Cardiac septum (tissue), 1 donor: ENCODE measurements at regions not wholly inside any gene's neighbourhood (a gene's known extent, or its start where the extent isn't known, plus 50 kb on each side); places are given as distances from the start of the nearest gene placed in this dataset.

Experiments used
- DNase-seq: peaks from one replicate; pipeline ENCODE4 v3.0.0-alpha.2; 2020; ENCODE audit warnings: low spot score
- intact Hi-C: fragments of 100-400 bp; cut with DNase I; formaldehyde crosslinking; loops from one replicate; pipeline ENCODE4 v1.14.0; 2022
- donor health status: DM: no; HTN: no; CAD: no.

- intact Hi-C loops: no loop called here
- no peak for DNase-seq
These were observed 263.8 kb upstream of the NDST3 start for GRCh38 chr4:117770269-117771102.

GRCh38 chr4:117771647-117772337 is 262.5 kb upstream of the NDST3 start:
- intact Hi-C loops: no loop called here
- DNase-seq: no peak

DNA sequence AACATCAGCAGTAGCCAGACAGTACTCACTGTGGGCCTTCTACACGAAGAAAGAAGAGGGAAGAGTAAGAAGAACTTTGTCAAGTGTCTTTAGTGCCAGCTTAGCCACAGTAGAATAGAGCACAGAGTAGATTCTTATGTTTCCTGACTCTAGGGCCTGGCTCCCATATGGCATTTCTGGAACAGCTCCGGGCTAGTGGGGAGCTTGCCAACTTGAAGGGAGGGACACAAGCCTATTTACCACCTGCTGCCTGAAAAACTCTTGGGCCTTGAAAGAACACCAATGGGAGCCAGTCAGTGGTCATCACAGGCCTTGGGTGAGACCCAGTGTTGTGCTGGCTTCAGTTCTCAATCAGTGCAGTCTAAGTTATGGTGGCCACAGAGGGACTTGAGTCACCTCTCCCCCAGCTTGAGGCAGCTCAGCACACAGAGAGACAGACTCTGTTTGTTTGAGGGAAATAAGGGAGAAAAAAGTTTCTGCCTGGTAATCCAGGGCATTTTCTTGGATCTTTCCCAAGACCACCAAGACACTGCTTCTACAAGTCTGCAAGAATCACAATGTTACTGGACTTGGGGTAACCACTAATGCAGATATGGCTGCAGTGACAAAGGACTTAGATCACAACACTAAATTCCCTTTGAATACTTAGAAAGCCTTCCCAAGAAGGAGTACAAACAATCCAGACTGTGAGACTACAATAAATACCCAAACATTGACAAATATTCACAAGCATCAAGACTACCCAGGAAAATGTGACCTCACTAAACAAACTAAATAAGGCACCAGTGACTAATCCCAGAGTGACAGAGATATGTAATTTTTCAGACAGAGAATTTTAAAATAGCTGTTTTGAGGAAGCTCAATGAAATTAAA is 261.0 kb upstream of the NDST3 start:
- DNase-seq: no peak
- intact Hi-C loops: no loop called here

DNA sequence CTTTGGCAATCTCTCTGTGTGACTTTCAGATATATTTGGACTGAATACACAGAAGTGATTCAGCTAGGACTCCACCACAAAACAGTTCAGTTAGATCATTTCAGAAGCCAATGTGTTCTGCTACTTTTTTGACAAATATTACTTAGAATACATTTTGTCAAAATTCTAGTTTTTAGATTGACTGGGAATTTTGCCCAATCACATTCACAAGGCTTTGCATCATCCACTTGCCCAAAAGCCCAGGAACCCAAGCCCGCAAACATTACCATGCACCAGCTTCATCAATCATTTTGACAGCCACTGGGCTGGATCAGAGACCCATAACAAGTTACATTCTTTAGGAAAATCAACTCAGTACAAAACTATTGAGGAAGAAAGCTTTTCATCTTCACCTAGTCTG is 256.6 kb upstream of the NDST3 start:
- no peak for DNase-seq
- intact Hi-C loops: no loop called here

- intact Hi-C loops: no loop called here
- DNase-seq: no peak
These were observed 250.6 kb upstream of the NDST3 start for GRCh38 chr4:117783716-117784115.

GRCh38 chr4:117784266-117784665 is 250.0 kb upstream of the NDST3 start:
- no peak for DNase-seq
- intact Hi-C loops: no loop called here

- intact Hi-C loops: no loop called here
- DNase-seq: no peak
These were observed 247.7 kb upstream of the NDST3 start for GRCh38 chr4:117786566-117786965.

DNA sequence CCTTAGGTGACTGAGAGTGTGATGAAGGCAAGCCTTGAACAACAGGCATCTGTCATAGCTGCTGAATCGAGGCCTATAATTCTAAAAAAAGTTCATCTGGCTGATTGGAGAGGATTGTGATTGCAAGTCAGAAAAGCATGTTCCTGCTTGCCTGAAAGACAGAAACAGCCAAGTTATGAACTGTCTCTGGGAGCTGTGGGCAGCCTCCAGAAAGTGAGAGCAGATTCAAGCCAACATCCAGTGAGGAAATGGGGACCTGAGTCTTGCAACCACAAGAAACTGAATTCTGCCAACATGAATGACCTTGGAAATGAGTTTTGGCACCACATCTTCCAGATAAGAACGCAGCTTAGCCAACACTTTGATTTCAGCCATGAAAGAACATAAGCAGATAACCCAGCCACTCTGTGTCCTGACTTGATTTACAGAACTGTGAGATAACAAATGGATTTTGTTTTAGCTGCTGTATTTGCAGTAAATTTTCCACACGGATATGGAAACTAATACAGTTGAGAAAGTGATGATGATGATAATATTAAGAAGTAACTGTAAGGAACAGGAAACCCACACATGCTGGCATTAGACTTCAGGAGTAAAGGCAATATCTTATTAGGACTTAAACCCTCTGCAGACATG is 240.3 kb upstream of the NDST3 start:
- intact Hi-C loops: no loop called here
- no peak for DNase-seq

GRCh38 chr4:117796677-117797076 is 237.6 kb upstream of the NDST3 start:
- DNase-seq: no peak
- intact Hi-C loops: no loop called here

DNA sequence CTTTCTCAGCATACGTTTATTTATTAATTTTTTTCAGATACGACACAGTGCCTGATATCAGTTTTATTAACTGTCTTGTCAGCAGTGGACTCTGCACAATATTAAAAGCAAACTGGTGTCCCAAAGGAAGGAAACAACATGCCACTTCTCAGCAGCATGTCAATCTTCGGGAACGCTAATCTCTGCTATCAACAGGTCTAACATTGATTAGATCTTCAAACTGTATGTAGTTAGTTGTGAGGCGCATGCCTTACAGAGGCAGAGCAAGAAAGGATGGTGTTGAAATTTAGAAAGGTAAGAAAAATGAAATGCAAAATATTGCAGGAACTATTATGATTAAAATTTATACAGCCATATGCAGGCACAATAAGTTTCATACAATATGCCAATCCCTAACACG is 233.7 kb upstream of the NDST3 start:
- no peak for DNase-seq
- intact Hi-C loops: no loop called here

GRCh38 chr4:117801756-117802155 is 232.5 kb upstream of the NDST3 start:
- DNase-seq: no peak
- intact Hi-C loops: no loop called here

- no peak for DNase-seq
- intact Hi-C loops: no loop called here
These were observed 222.6 kb upstream of the NDST3 start for GRCh38 chr4:117811731-117812130.

DNA sequence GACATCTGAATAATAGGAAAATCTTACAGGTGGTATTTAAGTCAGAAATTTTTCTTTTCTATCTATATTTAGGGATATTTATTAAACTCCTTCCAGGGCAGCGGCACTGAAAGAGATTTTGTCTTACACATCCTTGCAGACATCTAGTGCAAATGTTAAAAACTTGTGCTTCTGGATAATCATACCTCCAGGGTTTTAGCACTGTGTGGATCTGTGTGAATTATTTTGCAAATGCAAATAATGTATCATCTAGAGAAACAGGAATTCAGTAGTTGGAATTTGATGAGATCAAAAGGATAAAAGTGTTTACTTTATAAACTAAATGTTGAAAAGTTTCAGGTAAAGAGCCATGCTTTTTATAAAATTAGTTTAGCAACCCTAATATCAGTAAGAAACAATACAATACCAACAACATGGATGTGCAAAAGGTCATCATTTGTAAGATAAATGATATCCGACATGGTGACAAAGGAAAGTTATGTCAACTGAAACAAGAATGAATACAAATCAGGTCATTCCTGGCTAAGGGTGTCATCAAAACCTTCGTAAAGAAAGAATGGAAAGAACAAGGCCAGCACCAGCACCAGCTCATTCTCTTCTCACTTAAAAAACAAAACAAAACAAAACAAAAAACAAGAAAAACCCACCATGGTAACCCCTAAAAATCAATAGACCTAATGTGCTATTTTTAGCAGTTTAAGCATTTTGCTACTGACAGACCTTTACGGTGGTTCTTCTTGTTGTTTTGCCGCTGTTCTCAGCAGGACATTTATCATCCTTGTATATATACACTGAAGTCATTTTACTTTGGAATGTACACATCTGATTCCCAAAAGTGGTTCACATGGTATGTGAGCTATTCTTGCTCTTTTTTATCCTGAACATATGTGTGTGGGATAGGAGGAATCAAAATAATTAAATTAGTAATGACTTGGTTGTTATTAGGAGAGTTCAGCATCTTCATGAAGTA is 219.7 kb upstream of the NDST3 start:
- no peak for DNase-seq
- intact Hi-C loops: no loop called here

- no peak for DNase-seq
- intact Hi-C loops: no loop called here
These were observed 217.0 kb upstream of the NDST3 start for GRCh38 chr4:117817301-117817700.

GRCh38 chr4:117821834-117822233 is 212.5 kb upstream of the NDST3 start:
- intact Hi-C loops: no loop called here

DNA sequence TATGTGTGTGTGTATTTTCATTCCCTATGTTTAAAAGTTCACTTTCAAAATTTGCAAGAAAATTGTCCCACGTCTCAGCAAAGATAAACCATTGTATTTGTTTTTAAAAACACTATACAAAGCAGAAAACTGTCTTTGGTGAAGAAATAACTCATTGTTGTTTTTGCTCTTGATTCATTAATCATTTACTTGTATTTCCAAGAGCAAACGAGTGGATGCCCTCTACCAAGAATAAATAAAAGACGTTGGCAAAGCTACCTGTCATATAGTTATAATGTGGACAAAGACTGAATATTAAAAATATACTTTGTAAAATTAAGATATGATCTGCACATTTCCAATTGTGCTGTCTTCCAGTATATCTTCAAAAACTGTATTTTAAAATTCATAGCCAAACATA is 210.9 kb upstream of the NDST3 start:
- DNase-seq: no peak
- intact Hi-C loops: no loop called here

More at GRCh38 chr4:117821834-117822233, 212.5 kb upstream of the NDST3 start:
- no peak for DNase-seq

DNA sequence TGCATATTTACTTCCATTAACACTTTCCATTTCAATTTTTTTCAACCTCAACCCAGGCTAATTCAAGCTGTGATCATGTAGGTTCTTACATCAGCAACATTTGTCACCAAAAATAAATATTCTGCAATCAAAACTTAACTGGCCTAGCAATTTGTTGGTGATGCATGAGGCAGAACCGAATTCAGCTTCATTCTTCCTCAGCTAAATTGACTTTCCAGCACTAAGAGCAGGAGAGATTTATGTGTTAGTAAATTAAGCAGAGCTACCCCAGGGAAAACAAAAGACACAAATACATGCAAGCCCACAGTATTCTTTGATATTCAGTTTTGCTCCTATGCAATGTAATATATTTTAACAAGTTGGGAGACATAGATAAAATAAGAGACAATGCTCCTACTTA is 208.7 kb upstream of the NDST3 start:
- no peak for DNase-seq
- intact Hi-C loops: no loop called here

- intact Hi-C loops: no loop called here
These were observed 203.1 kb upstream of the NDST3 start for GRCh38 chr4:117831060-117831683.

More at GRCh38 chr4:117831060-117831683, 203.1 kb upstream of the NDST3 start:
- DNase-seq: no peak
